ENCODE measurements at regions not wholly inside any gene's neighbourhood (a gene's known extent, or its start where the extent isn't known, plus 50 kb on each side); places are given as distances from the start of the nearest gene placed in this dataset.

GRCh38 chr7:138226001-138226476, 149.8 kb downstream of the AKR1D1 start:
- Histone ChIP-seq H3K4me3 (ENCODE audit: low read length) (peak overlapping the region; percentile 12), H3K9me3 (ENCODE audit: low read length) (no peaks in the 10 kb centered on the region), H3K27ac (ENCODE audit: low read length) (peak overlapping the region; percentile 88), H3K36me3 (ENCODE audit: insufficient read depth, low read length) (no peaks in the 10 kb centered on the region), H3F3A (ENCODE audit: insufficient read depth, low read length, poor library complexity, severe bottlenecking) (no peaks in the 10 kb centered on the region), H3K9ac (ENCODE audit: low read length) (peak overlapping the region; percentile 37), H3K27me3 (ENCODE audit: insufficient read depth, low read depth, low read length) (no peaks in the 10 kb centered on the region), H3K79me2 (replicated peaks; ENCODE audit: insufficient read depth, low read length) (no peaks in the 10 kb centered on the region), H3K9me2 (ENCODE audit: insufficient read depth, low read length) (no peaks in the 10 kb centered on the region), H2AFZ (ENCODE audit: low read depth, low read length) (peak overlapping the region; percentile 5), H3K4me2 (ENCODE audit: low read length) (peak overlapping the region; percentile 22), H4K20me1 (ENCODE audit: insufficient read depth) (no peaks in the 10 kb centered on the region)
- TF ChIP-seq TAF1 (IDR thresholded peaks at IDR 0.05; ENCODE audit: low read depth) (no peak), RAD21 (conservative IDR thresholded peaks at IDR 0.05) (no peak), SMC3 (conservative IDR thresholded peaks at IDR 0.05; ENCODE audit: poor library complexity) (no peak), MXI1 (conservative IDR thresholded peaks at IDR 0.05; ENCODE audit: poor library complexity, severe bottlenecking) (no peak), POLR2AphosphoS5 (IDR thresholded peaks at IDR 0.05) (no peak)
- TF ChIP-seq, protein P1, sequence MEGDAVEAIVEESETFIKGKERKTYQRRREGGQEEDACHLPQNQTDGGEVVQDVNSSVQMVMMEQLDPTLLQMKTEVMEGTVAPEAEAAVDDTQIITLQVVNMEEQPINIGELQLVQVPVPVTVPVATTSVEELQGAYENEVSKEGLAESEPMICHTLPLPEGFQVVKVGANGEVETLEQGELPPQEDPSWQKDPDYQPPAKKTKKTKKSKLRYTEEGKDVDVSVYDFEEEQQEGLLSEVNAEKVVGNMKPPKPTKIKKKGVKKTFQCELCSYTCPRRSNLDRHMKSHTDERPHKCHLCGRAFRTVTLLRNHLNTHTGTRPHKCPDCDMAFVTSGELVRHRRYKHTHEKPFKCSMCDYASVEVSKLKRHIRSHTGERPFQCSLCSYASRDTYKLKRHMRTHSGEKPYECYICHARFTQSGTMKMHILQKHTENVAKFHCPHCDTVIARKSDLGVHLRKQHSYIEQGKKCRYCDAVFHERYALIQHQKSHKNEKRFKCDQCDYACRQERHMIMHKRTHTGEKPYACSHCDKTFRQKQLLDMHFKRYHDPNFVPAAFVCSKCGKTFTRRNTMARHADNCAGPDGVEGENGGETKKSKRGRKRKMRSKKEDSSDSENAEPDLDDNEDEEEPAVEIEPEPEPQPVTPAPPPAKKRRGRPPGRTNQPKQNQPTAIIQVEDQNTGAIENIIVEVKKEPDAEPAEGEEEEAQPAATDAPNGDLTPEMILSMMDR (IDR thresholded peaks at IDR 0.05; ENCODE audit: poor library complexity, severe bottlenecking): no peak
- TF ChIP-seq, protein P2, sequence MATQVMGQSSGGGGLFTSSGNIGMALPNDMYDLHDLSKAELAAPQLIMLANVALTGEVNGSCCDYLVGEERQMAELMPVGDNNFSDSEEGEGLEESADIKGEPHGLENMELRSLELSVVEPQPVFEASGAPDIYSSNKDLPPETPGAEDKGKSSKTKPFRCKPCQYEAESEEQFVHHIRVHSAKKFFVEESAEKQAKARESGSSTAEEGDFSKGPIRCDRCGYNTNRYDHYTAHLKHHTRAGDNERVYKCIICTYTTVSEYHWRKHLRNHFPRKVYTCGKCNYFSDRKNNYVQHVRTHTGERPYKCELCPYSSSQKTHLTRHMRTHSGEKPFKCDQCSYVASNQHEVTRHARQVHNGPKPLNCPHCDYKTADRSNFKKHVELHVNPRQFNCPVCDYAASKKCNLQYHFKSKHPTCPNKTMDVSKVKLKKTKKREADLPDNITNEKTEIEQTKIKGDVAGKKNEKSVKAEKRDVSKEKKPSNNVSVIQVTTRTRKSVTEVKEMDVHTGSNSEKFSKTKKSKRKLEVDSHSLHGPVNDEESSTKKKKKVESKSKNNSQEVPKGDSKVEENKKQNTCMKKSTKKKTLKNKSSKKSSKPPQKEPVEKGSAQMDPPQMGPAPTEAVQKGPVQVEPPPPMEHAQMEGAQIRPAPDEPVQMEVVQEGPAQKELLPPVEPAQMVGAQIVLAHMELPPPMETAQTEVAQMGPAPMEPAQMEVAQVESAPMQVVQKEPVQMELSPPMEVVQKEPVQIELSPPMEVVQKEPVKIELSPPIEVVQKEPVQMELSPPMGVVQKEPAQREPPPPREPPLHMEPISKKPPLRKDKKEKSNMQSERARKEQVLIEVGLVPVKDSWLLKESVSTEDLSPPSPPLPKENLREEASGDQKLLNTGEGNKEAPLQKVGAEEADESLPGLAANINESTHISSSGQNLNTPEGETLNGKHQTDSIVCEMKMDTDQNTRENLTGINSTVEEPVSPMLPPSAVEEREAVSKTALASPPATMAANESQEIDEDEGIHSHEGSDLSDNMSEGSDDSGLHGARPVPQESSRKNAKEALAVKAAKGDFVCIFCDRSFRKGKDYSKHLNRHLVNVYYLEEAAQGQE (IDR thresholded peaks at IDR 0.05; ENCODE audit: borderline replicate concordance): no peak

DNA sequence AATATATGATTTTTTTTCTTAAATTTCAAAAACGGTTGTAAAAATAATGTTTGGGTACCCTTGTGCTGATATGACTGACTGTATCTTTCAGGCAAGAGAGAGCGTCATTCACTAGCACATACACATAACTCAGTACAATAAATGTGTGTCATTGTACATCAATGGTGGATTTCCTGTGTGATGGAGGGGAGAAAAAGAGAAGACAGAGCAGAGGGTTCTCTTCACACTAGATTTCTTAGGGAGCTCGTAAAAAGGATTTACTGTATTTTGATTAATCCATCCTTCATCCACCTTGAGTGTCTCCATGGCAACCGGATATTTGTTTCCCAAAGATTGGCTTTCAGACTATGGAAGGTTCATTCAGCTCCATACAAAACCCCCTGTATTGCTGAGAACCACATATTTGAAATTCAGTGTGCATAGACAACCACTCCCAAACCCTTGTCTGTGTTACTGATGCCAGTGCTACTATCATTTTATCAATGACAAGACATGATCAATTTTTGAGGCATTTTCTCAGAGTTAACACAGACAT, 150.6 kb downstream of the AKR1D1 start:
- peak overlapping the region; percentile 5 for H2AFZ ChIP-seq (ENCODE audit: low read depth, low read length)
- H4K20me1 ChIP-seq (ENCODE audit: insufficient read depth): no peaks in the 10 kb centered on the region
- no peaks in the 10 kb centered on the region for H3K27me3 ChIP-seq (ENCODE audit: insufficient read depth, low read depth, low read length)
- H3K4me3 ChIP-seq (ENCODE audit: low read length): peak overlapping the region; percentile 12
- H3K9ac ChIP-seq (ENCODE audit: low read length): peak overlapping the region; percentile 37
- no peaks in the 10 kb centered on the region for H3K9me2 ChIP-seq (ENCODE audit: insufficient read depth, low read length)
- no peaks in the 10 kb centered on the region for H3F3A ChIP-seq (ENCODE audit: insufficient read depth, low read length, poor library complexity, severe bottlenecking)
- H3K9me3 ChIP-seq (ENCODE audit: low read length): no peaks in the 10 kb centered on the region
- peak overlapping the region; percentile 88 for H3K27ac ChIP-seq (ENCODE audit: low read length)
- TF ChIP-seq MXI1 (conservative IDR thresholded peaks at IDR 0.05; ENCODE audit: poor library complexity, severe bottlenecking) (no peak), SMC3 (conservative IDR thresholded peaks at IDR 0.05; ENCODE audit: poor library complexity) (no peak), EP300 (conservative IDR thresholded peaks at IDR 0.05; ENCODE audit: poor library complexity, severe bottlenecking) (peak; percentile 61), EZH2 (IDR thresholded peaks at IDR 0.05; ENCODE audit: borderline replicate concordance, insufficient read depth, low read length, poor library complexity, severe bottlenecking) (no peak), POLR2AphosphoS5 (IDR thresholded peaks at IDR 0.05) (peak; percentile 41), RAD21 (conservative IDR thresholded peaks at IDR 0.05) (peak; percentile 31)
- TF ChIP-seq, protein P2 (IDR thresholded peaks at IDR 0.05; ENCODE audit: borderline replicate concordance): no peak
- TF ChIP-seq, protein P1 (IDR thresholded peaks at IDR 0.05; ENCODE audit: poor library complexity, severe bottlenecking): no peak
- no peaks in the 10 kb centered on the region for H3K79me2 ChIP-seq (replicated peaks; ENCODE audit: insufficient read depth, low read length)
- H3K4me2 ChIP-seq (ENCODE audit: low read length): peak overlapping the region; percentile 22
- no peaks in the 10 kb centered on the region for H3K36me3 ChIP-seq (ENCODE audit: insufficient read depth, low read length)

Measured in neural cell (in vitro differentiated cells).